Activated CD8-positive, alpha-beta memory T cell treated with anti-CD3 and anti-CD28 coated beads, Interleukin-2, amount 50 U/mL, for 24 hours (primary cell): ENCODE measurements at regions not wholly inside any gene's neighbourhood (a gene's known extent, or its start where the extent isn't known, plus 50 kb on each side); places are given as distances from the start of the nearest gene placed in this dataset.

Source experiments
- DNase-seq: peaks from one replicate; pipeline ENCODE4 v3.0.0-alpha.2; 2020; ENCODE audit errors: extremely low read depth

- no peak for DNase-seq
These were observed 122.5 kb upstream of the MAX start for GRCh38 chr14:65224799-65225198.

GRCh38 chr14:65225299-65226159, 123.2 kb upstream of the MAX start:
- DNase-seq = no peak

GRCh38 chr14:65226824-65227604, 124.7 kb upstream of the MAX start:
- DNase-seq = no peak

GRCh38 chr14:65228436-65228835, 126.1 kb upstream of the MAX start:
- no peak for DNase-seq

GRCh38 chr14:65228956-65229747, 126.8 kb upstream of the MAX start:
- DNase-seq = no peak

- DNase-seq = no peak
These were observed 127.7 kb upstream of the MAX start for GRCh38 chr14:65229748-65230728.

GRCh38 chr14:65231286-65231980, 129.1 kb upstream of the MAX start:
- DNase-seq = no peak

GRCh38 chr14:65234752-65235361, 132.5 kb upstream of the MAX start:
- no peak for DNase-seq

- DNase-seq = no peak
These were observed 134.9 kb upstream of the MAX start for GRCh38 chr14:65237023-65237814.

GRCh38 chr14:65237941-65238340, 135.6 kb upstream of the MAX start:
- DNase-seq = no peak

GRCh38 chr14:65238456-65238855, 136.1 kb upstream of the MAX start:
- no peak for DNase-seq

- no peak for DNase-seq
These were observed 137.0 kb upstream of the MAX start for GRCh38 chr14:65239143-65239937.

- DNase-seq = no peak
These were observed 137.6 kb upstream of the MAX start for GRCh38 chr14:65239938-65240296.

- no peak for DNase-seq
These were observed 138.9 kb upstream of the MAX start for GRCh38 chr14:65241125-65241752.

GRCh38 chr14:65242732-65243134, 140.4 kb upstream of the MAX start:
- no peak for DNase-seq

- DNase-seq = no peak
These were observed 141.6 kb upstream of the MAX start for GRCh38 chr14:65243766-65244442.

- no peak for DNase-seq
These were observed 147.3 kb upstream of the MAX start for GRCh38 chr14:65249471-65250161.
